Muscle layer of duodenum (tissue), 2 donors: ENCODE measurements at regions not wholly inside any gene's neighbourhood (a gene's known extent, or its start where the extent isn't known, plus 50 kb on each side); places are given as distances from the start of the nearest gene placed in this dataset.

ENCODE experiments used
- H3K27ac ChIP-seq: one replicate; pipeline ENCODE4 v1.7.0; 2013; ENCODE audit warnings: mild to moderate bottlenecking, low read length
- H3K27me3 ChIP-seq: one replicate; pipeline ENCODE4 v1.7.0; 2013; ENCODE audit warnings: low read depth, mild to moderate bottlenecking, control low read depth, low read length
- H3K36me3 ChIP-seq, 2 donors: one replicate each; pipeline ENCODE4 v1.7.0; 2013; ENCODE audit warnings: low read length in 2 of 2, control low read depth in 1 of 2, mild to moderate bottlenecking in 1 of 2; ENCODE audit not compliant: insufficient read depth in 2 of 2, control insufficient read depth in 1 of 2
- H3K4me1 ChIP-seq, 2 donors: one replicate each; pipeline ENCODE4 v1.7.0; 2013; ENCODE audit warnings: low read length in 2 of 2, mild to moderate bottlenecking in 2 of 2, control low read depth in 1 of 2, moderate library complexity in 1 of 2; ENCODE audit not compliant: insufficient read depth in 2 of 2, control insufficient read depth in 1 of 2
- H3K4me3 ChIP-seq, 2 donors: one replicate each; pipeline ENCODE4 v1.7.0; 2013; ENCODE audit warnings: low read length in 2 of 2, low read depth in 1 of 2, mild to moderate bottlenecking in 1 of 2
- H3K9me3 ChIP-seq, 2 donors: one replicate each; pipeline ENCODE4 v1.7.0; 2013; ENCODE audit warnings: low read length in 2 of 2, control low read depth in 1 of 2, mild to moderate bottlenecking in 1 of 2; ENCODE audit not compliant: control insufficient read depth in 1 of 2
- donor health status: healthy.

DNA sequence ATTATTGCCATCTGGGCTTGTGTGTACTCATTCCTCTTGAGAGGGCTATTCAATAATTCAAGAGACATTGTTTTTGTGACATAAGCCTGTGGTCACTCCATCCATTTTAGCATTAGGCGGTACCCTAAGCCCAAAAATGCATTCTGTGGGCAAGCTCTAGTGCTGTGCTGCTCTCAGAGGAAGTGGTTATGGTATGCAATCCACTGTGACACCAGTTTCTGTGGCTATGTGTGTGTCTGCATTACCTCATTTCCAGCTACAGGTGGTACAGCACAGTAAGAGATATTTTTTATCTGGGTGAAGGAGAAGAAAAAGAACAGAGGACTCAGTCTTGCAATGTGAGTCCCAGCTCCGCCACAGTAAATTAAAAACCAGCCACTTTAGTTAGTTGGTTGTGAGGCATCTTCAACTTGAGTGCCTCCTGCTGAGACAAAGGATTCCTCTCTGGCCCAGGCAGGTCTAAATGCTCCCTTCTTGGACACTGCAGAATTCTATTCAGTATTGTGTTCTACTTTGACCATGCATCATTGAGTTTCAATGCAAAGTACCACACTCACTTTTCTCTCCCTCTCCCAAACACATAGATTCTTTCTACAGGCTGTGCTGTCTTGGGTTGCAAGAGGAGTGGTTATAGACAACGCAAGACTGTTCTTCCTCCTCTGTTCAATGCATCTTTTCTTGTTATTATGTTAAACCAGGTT is 777.8 kb upstream of the BRINP3 start:
- H3K27ac ChIP-seq = no peak overlapping the region

DNA sequence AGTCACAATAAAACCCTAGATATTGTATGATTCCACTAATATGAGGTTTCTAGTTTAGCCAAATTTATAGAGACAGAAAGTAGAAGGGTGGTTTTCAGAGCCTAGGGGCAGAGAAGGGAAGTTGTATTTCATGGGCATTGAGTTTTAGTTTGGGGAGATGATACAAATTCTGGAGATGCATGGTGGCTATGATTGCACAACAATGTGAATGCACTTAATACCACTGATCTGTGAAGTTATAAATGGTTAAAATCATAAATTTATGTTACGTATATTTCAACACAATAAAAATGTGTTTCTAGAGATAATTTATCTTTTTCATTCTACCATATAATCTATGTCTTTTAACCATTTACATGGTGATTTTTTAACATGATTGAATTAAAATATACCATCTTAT is 779.3 kb upstream of the BRINP3 start:
- H3K27me3 ChIP-seq = no peaks in the 10 kb centered on the region
- no peaks in the 10 kb centered on the region for H3K4me1 ChIP-seq
- no peak overlapping the region for H3K4me3 ChIP-seq
- H3K27ac ChIP-seq = no peak overlapping the region
- no peaks in the 10 kb centered on the region for H3K9me3 ChIP-seq
- H3K36me3 ChIP-seq = no peaks in the 10 kb centered on the region

More for the DNA sequence above, 777.8 kb upstream of the BRINP3 start:
- no peaks in the 10 kb centered on the region for H3K4me1 ChIP-seq
- H3K36me3 ChIP-seq = no peaks in the 10 kb centered on the region
- H3K9me3 ChIP-seq = no peaks in the 10 kb centered on the region
- no peaks in the 10 kb centered on the region for H3K27me3 ChIP-seq
- H3K4me3 ChIP-seq = no peak overlapping the region

- H3K36me3 ChIP-seq = no peaks in the 10 kb centered on the region
- no peaks in the 10 kb centered on the region for H3K4me1 ChIP-seq
- H3K27me3 ChIP-seq = no peaks in the 10 kb centered on the region
These were observed 782.4 kb upstream of the BRINP3 start for GRCh38 chr1:191260056-191260455.

DNA sequence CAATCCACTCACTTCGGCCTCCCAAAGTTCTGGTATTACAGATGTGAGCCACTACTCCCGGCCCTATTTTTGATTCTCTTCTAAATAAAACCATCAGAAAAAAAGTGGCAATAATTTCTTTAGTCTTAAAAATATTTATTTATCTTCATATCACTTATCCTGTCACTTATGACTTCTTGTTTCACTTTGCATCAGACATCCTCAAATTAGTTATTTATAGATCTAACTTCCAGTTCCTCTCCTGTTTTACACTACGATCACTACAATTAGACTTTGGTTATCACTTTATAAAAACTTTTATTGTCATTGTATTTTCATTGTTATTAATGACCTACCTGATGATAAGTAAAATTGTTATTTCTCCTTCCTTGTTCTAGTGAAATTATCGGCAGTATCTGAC is 783.4 kb upstream of the BRINP3 start:
- H3K4me1 ChIP-seq = no peaks in the 10 kb centered on the region
- H3K4me3 ChIP-seq = no peak overlapping the region
- H3K36me3 ChIP-seq = no peaks in the 10 kb centered on the region
- H3K27ac ChIP-seq = no peak overlapping the region
- no peaks in the 10 kb centered on the region for H3K9me3 ChIP-seq
- no peaks in the 10 kb centered on the region for H3K27me3 ChIP-seq

More at GRCh38 chr1:191260056-191260455, 782.4 kb upstream of the BRINP3 start:
- Histone ChIP-seq H3K9me3 (no peaks in the 10 kb centered on the region), H3K4me3 (no peak overlapping the region), H3K27ac (no peak overlapping the region)

DNA sequence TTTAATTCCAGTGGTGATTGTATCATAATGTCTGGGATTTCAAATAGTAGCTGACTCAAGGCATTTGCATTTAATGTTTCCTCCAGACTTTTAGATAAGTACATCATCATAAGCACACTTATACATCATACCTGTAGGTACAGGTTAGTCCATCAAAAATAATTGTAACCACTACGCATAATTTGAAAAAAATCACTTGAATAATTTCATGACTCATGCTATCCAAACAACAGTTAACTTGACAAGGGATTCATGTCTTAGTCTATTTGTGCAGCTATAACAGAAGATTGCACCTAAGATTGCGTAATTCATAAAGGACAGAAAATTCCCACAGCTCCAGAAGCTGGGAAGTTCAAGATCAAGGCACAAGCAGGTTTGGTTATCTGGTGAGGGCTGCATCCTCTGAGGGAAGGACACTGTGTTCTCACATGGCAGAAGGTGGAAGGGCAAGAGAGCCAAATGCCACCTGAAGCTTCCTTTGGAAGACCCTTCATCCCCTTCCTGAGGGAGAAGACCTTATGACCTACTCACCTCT is 801.7 kb upstream of the BRINP3 start:
- Histone ChIP-seq H3K27me3 (no peaks in the 10 kb centered on the region), H3K4me1 (no peaks in the 10 kb centered on the region), H3K27ac (no peak overlapping the region), H3K4me3 (no peak overlapping the region), H3K36me3 (no peaks in the 10 kb centered on the region), H3K9me3 (peaks cover 5 to 16% of the 10 kb centered on the region in 2 donors)

DNA sequence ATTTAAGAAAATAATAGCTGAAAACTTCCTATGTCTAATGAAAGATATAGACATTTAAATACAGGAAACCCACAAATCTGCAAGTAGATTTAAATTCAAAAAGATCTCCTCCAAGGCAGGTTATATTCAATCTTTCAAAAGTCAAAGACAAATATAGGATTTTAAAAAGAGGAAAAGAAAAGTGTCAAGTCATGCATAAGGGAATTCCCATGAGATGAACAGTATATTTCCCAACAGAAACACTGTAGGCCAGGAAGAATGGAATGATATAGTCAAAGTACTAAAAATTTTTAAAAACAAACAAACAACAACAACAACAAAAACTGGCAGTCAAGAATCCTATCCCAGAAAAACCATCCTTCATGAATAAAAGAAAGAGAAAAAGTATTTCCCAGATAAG is 806.5 kb upstream of the BRINP3 start:
- H3K4me1 ChIP-seq = no peaks in the 10 kb centered on the region
- no peaks in the 10 kb centered on the region for H3K36me3 ChIP-seq
- no peak overlapping the region for H3K27ac ChIP-seq
- no peak overlapping the region for H3K4me3 ChIP-seq
- H3K27me3 ChIP-seq = no peaks in the 10 kb centered on the region
- peaks cover 5 to 19% of the 10 kb centered on the region in 2 donors for H3K9me3 ChIP-seq

GRCh38 chr1:191290441-191290840 is 812.8 kb upstream of the BRINP3 start:
- no peak overlapping the region for H3K4me3 ChIP-seq

DNA sequence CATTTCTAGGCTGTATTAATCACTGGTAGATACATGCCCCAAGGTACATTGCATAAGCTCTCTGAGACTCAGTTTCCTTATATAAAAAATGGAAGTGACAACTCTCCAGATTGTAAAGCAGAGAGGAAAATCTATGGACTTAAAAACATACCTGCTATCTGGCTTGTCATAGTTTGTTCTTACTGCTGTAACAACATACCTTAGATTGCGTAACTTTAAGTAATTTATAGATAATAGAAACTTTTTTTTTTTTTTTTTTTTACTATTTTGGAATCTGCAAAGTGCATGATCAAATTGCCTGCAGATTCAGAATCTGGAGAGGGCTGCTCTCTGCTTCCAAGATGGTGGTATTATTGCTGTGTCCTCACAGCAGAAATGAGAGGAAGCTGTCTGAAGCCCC is 827.7 kb upstream of the BRINP3 start:
- Histone ChIP-seq H3K27ac (no peak overlapping the region), H3K9me3 (peaks cover 0 to 3% of the 10 kb centered on the region in 2 donors), H3K4me3 (no peak overlapping the region), H3K36me3 (no peaks in the 10 kb centered on the region), H3K27me3 (no peaks in the 10 kb centered on the region), H3K4me1 (no peaks in the 10 kb centered on the region)

More at GRCh38 chr1:191290441-191290840, 812.8 kb upstream of the BRINP3 start:
- H3K27ac ChIP-seq = no peak overlapping the region
- no peaks in the 10 kb centered on the region for H3K4me1 ChIP-seq
- no peaks in the 10 kb centered on the region for H3K9me3 ChIP-seq
- H3K36me3 ChIP-seq = no peaks in the 10 kb centered on the region
- no peaks in the 10 kb centered on the region for H3K27me3 ChIP-seq

DNA sequence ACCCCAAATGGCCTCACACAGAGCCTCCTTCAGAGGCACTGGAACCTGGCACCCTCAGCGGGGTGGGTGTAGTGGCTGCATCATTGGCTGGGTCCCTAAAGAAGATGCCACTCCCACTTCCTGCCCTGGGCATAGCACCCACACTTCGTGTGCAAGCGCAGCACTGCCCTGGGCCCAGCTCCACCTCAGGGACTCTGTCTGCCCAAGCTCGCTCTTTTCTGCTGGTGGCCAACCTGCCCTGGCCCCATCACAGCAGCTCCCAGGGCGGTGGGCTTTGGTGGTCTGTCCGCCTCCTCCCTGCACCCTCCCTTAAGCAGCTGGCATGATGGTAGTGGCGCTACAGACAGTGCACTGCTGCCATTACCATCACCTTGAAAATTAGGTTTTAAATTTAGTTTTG is 829.3 kb upstream of the BRINP3 start:
- Histone ChIP-seq H3K4me1 (no peaks in the 10 kb centered on the region), H3K4me3 (no peak overlapping the region), H3K9me3 (peaks cover 0 to 3% of the 10 kb centered on the region in 2 donors), H3K36me3 (no peaks in the 10 kb centered on the region), H3K27me3 (no peaks in the 10 kb centered on the region), H3K27ac (no peak overlapping the region)

- no peaks in the 10 kb centered on the region for H3K4me1 ChIP-seq
- H3K27ac ChIP-seq = no peak overlapping the region
- H3K9me3 ChIP-seq = no peaks in the 10 kb centered on the region
- no peaks in the 10 kb centered on the region for H3K27me3 ChIP-seq
- H3K36me3 ChIP-seq = no peaks in the 10 kb centered on the region
- H3K4me3 ChIP-seq = no peak overlapping the region
These were observed 838.2 kb upstream of the RGS18 start for GRCh38 chr1:191320062-191320461.

DNA sequence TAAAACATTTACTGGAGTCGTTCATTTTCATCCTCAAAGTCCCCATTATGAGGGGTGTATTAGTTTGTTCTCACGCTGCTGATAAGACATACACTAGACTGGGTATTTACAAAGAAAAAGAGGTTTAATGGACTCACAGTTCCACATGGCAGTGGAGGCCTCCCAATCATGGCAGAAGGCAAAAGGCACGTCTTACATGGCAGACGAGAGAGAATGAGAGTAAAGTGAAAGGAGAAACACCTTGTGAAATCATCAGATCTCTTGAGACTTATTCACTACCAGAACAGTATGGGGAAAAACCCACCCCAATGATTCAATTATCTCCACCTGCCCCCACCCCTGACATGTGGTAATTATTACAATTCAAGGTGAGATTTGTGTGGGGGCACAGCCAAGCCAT is 830.4 kb upstream of the RGS18 start:
- H3K36me3 ChIP-seq = no peaks in the 10 kb centered on the region
- no peaks in the 10 kb centered on the region for H3K27me3 ChIP-seq
- no peaks in the 10 kb centered on the region for H3K9me3 ChIP-seq
- H3K27ac ChIP-seq = no peak overlapping the region
- H3K4me3 ChIP-seq = no peak overlapping the region
- H3K4me1 ChIP-seq = no peaks in the 10 kb centered on the region

DNA sequence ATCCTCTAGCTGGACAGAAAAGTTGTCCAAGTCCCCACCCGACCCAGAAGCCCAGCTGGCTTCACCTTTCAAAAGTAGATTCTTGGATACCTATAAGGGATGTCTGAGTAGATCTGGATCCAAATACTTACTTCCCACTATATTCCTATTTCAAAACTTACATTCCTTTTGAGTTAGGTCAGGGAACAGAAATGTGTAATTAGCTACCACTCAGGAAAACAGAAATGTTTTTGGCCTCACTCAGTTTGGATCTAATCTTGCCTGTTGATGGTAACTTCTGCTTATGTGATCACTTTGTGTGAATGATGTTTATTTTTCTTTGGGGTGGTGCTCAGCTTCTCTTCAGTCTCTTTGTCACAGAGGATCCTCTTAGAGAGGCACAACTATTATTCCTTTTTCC is 814.4 kb upstream of the RGS18 start:
- H3K9me3 ChIP-seq = no peaks in the 10 kb centered on the region
- no peaks in the 10 kb centered on the region for H3K27me3 ChIP-seq
- no peak overlapping the region for H3K27ac ChIP-seq

More for the DNA sequence above, 814.4 kb upstream of the RGS18 start:
- H3K4me1 ChIP-seq = no peaks in the 10 kb centered on the region
- H3K4me3 ChIP-seq = no peak overlapping the region
- H3K36me3 ChIP-seq = no peaks in the 10 kb centered on the region
